ENCODE measurements at regions not wholly inside any gene's neighbourhood (a gene's known extent, or its start where the extent isn't known, plus 50 kb on each side); places are given as distances from the start of the nearest gene placed in this dataset.

- no peak for DNase-seq (ENCODE audit: low read depth in 3 of 3, low spot score in 1 of 3)
These were observed 346.3 kb downstream of the ENC1 start for GRCh38 chr5:74294231-74294705.

GRCh38 chr5:74293182-74293581 is 347.3 kb downstream of the ENC1 start:
- no peak for DNase-seq (ENCODE audit: low read depth in 3 of 3, low spot score in 1 of 3)

- no peak for DNase-seq (ENCODE audit: low read depth in 3 of 3, low spot score in 1 of 3)
These were observed 349.8 kb downstream of the ENC1 start for GRCh38 chr5:74290634-74291241.

GRCh38 chr5:74289691-74290090 is 350.8 kb downstream of the ENC1 start:
- DNase-seq (ENCODE audit: low read depth in 3 of 3, low spot score in 1 of 3): no peak

GRCh38 chr5:74289238-74289637 is 351.3 kb downstream of the ENC1 start:
- DNase-seq (ENCODE audit: low read depth in 3 of 3, low spot score in 1 of 3): no peak

- DNase-seq (ENCODE audit: low read depth in 3 of 3, low spot score in 1 of 3): no peak
These were observed 351.9 kb downstream of the ENC1 start for GRCh38 chr5:74288448-74289108.

GRCh38 chr5:74288038-74288437 is 352.5 kb downstream of the ENC1 start:
- no peak for DNase-seq (ENCODE audit: low read depth in 3 of 3, low spot score in 1 of 3)

- DNase-seq (ENCODE audit: low read depth in 3 of 3, low spot score in 1 of 3): no peak
These were observed 353.5 kb downstream of the ENC1 start for GRCh38 chr5:74286734-74287695.

GRCh38 chr5:74285675-74286280 is 354.8 kb downstream of the ENC1 start:
- no peak for DNase-seq (ENCODE audit: low read depth in 3 of 3, low spot score in 1 of 3)

- no peak for DNase-seq (ENCODE audit: low read depth in 3 of 3, low spot score in 1 of 3)
These were observed 358.0 kb downstream of the ENC1 start for GRCh38 chr5:74282490-74282889.

GRCh38 chr5:74281166-74281565 is 359.4 kb downstream of the ENC1 start:
- DNase-seq (ENCODE audit: low read depth in 3 of 3, low spot score in 1 of 3): no peak

- no peak for DNase-seq (ENCODE audit: low read depth in 3 of 3, low spot score in 1 of 3)
These were observed 360.2 kb downstream of the ENC1 start for GRCh38 chr5:74280306-74280705.

- DNase-seq (ENCODE audit: low read depth in 3 of 3, low spot score in 1 of 3): no peak
These were observed 361.3 kb downstream of the ENC1 start for GRCh38 chr5:74279244-74279643.

GRCh38 chr5:74277418-74277817 is 363.1 kb downstream of the ENC1 start:
- DNase-seq (ENCODE audit: low read depth in 3 of 3, low spot score in 1 of 3): no peak

- no peak for DNase-seq (ENCODE audit: low read depth in 3 of 3, low spot score in 1 of 3)
These were observed 365.1 kb downstream of the ENC1 start for GRCh38 chr5:74275171-74275992.

GRCh38 chr5:74274326-74274725 is 366.2 kb downstream of the ENC1 start:
- DNase-seq (ENCODE audit: low read depth in 3 of 3, low spot score in 1 of 3): no peak

GRCh38 chr5:74272831-74273451 is 367.6 kb downstream of the ENC1 start:
- no peak for DNase-seq (ENCODE audit: low read depth in 3 of 3, low spot score in 1 of 3)

GRCh38 chr5:74272024-74272775 is 368.3 kb downstream of the ENC1 start:
- DNase-seq (ENCODE audit: low read depth in 3 of 3, low spot score in 1 of 3): no peak

GRCh38 chr5:74268297-74268696 is 372.2 kb downstream of the ENC1 start:
- DNase-seq (ENCODE audit: low read depth in 3 of 3, low spot score in 1 of 3): no peak
